Prostate gland (tissue), 2 donors: ENCODE measurements at regions not wholly inside any gene's neighbourhood (a gene's known extent, or its start where the extent isn't known, plus 50 kb on each side); places are given as distances from the start of the nearest gene placed in this dataset.

Source experiments
- CTCF ChIP-seq, 4 experiments: fragments of 200-600 bp in 2 of 4; fragments of 450-650 bp in 2 of 4; sonication (generic) in 2 of 4; IDR thresholded peaks; 1 replicate in 3 of 4; 2 replicates in 1 of 4; pipeline ENCODE4 v1.5.1; 2016 to 2019; ENCODE audit warnings: antibody characterized with exemption in 4 of 4, mild to moderate bottlenecking in 2 of 4, moderate library complexity in 2 of 4
- POLR2A ChIP-seq: fragments of 450-650 bp; IDR thresholded peaks from one replicate; pipeline ENCODE4 v1.6.1; 2016; ENCODE audit warnings: antibody characterized with exemption, mild to moderate bottlenecking
- POLR2AphosphoS5 ChIP-seq: sonication (generic); formaldehyde crosslinking; IDR thresholded peaks from one replicate; pipeline ENCODE4 v1.6.1; 2017; ENCODE audit warnings: antibody characterized with exemption

- TF ChIP-seq CTCF (IDR thresholded peaks at IDR 0.05), result no peak
- no peak for TF ChIP-seq POLR2A
- no peak for TF ChIP-seq POLR2AphosphoS5
These were observed 97.7 kb upstream of the S1PR1 start for GRCh38 chr1:101139130-101139529.
